GF-D8 (cell line): ENCODE measurements at regions not wholly inside any gene's neighbourhood (a gene's known extent, or its start where the extent isn't known, plus 50 kb on each side); places are given as distances from the start of the nearest gene placed in this dataset.

Source experiments
- DNase-seq: peaks from one replicate; lab custom pipeline; 2025; lab: John Stamatoyannopoulos, UW

GRCh38 chr4:156496797-156497196 lies 474.8 kb downstream of the PDGFC start:
- no peak for DNase-seq

- no peak for DNase-seq
These were observed 475.8 kb downstream of the PDGFC start for GRCh38 chr4:156495836-156496235.

GRCh38 chr4:156495091-156495490 lies 476.5 kb downstream of the PDGFC start:
- DNase-seq, result no peak

- no peak for DNase-seq
These were observed 477.7 kb downstream of the PDGFC start for GRCh38 chr4:156493858-156494257.

- no peak for DNase-seq
These were observed 484.5 kb downstream of the PDGFC start for GRCh38 chr4:156487107-156487506.

GRCh38 chr4:156481845-156482244 lies 489.8 kb downstream of the PDGFC start:
- DNase-seq, result no peak

GRCh38 chr4:156477636-156478035 lies 494.0 kb downstream of the PDGFC start:
- DNase-seq, result no peak

- no peak for DNase-seq
These were observed 495.2 kb downstream of the PDGFC start for GRCh38 chr4:156476359-156476758.

GRCh38 chr4:156475322-156475721 lies 496.3 kb downstream of the PDGFC start:
- DNase-seq, result no peak

- DNase-seq, result no peak
These were observed 498.4 kb downstream of the PDGFC start for GRCh38 chr4:156473151-156473550.

GRCh38 chr4:156472624-156473023 lies 499.0 kb downstream of the PDGFC start:
- no peak for DNase-seq

GRCh38 chr4:156459584-156459983 lies 505.9 kb upstream of the CTSO start:
- DNase-seq, result no peak

GRCh38 chr4:156456830-156457229 lies 503.2 kb upstream of the CTSO start:
- no peak for DNase-seq

GRCh38 chr4:156443488-156443887 lies 489.8 kb upstream of the CTSO start:
- no peak for DNase-seq

- DNase-seq, result no peak
These were observed 489.2 kb upstream of the CTSO start for GRCh38 chr4:156442912-156443311.

- DNase-seq, result no peak
These were observed 486.0 kb upstream of the CTSO start for GRCh38 chr4:156439576-156440200.

GRCh38 chr4:156437666-156438065 lies 484.0 kb upstream of the CTSO start:
- DNase-seq, result no peak

GRCh38 chr4:156422576-156422975 lies 468.9 kb upstream of the CTSO start:
- no peak for DNase-seq

- no peak for DNase-seq
These were observed 467.0 kb upstream of the CTSO start for GRCh38 chr4:156420623-156421022.

- no peak for DNase-seq
These were observed 465.5 kb upstream of the CTSO start for GRCh38 chr4:156419080-156419685.

- DNase-seq, result no peak
These were observed 460.7 kb upstream of the CTSO start for GRCh38 chr4:156414406-156414805.

- no peak for DNase-seq
These were observed 459.8 kb upstream of the CTSO start for GRCh38 chr4:156413239-156414135.

- DNase-seq, result no peak
These were observed 457.9 kb upstream of the CTSO start for GRCh38 chr4:156411531-156411930.
